ENCODE measurements at regions not wholly inside any gene's neighbourhood (a gene's known extent, or its start where the extent isn't known, plus 50 kb on each side); places are given as distances from the start of the nearest gene placed in this dataset.

GRCh38 chr2:242030226-242030575 lies 160.7 kb downstream of the RTP5 start:
- DNase-seq, result no peak
- no peaks in the 10 kb centered on the region for H3K4me1 Mint-ChIP-seq (ENCODE audit: low read depth, unreplicated experiment)
- no peak overlapping the region for H3K27ac Mint-ChIP-seq (ENCODE audit: unreplicated experiment)
- TF ChIP-seq CTCF (IDR thresholded peaks at IDR 0.05; ENCODE audit: partially characterized antibody, unreplicated experiment), result no peak
- H3K27me3 Mint-ChIP-seq (ENCODE audit: unreplicated experiment), result peaks cover 2% of the 10 kb centered on the region
- H3K36me3 Mint-ChIP-seq (ENCODE audit: unreplicated experiment), result peaks cover 5% of the 10 kb centered on the region
- H3K9me3 Mint-ChIP-seq (ENCODE audit: unreplicated experiment), result no peaks in the 10 kb centered on the region
- H3K4me3 Mint-ChIP-seq (ENCODE audit: unreplicated experiment), result no peak overlapping the region

GRCh38 chr2:242030858-242031257 lies 161.3 kb downstream of the RTP5 start:
- Mint-ChIP-seq H3K4me3 (ENCODE audit: unreplicated experiment) (no peak overlapping the region), H3K4me1 (ENCODE audit: low read depth, unreplicated experiment) (no peaks in the 10 kb centered on the region), H3K27me3 (ENCODE audit: unreplicated experiment) (peaks cover 2% of the 10 kb centered on the region), H3K36me3 (ENCODE audit: unreplicated experiment) (peaks cover 5% of the 10 kb centered on the region), H3K27ac (ENCODE audit: unreplicated experiment) (no peak overlapping the region), H3K9me3 (ENCODE audit: unreplicated experiment) (no peaks in the 10 kb centered on the region)
- DNase-seq, result no peak
- TF ChIP-seq CTCF (IDR thresholded peaks at IDR 0.05; ENCODE audit: partially characterized antibody, unreplicated experiment), result no peak

GRCh38 chr2:242031481-242032019 lies 162.0 kb downstream of the RTP5 start:
- Mint-ChIP-seq H3K27me3 (ENCODE audit: unreplicated experiment) (peaks cover 3% of the 10 kb centered on the region), H3K36me3 (ENCODE audit: unreplicated experiment) (peaks cover 5% of the 10 kb centered on the region), H3K27ac (ENCODE audit: unreplicated experiment) (no peak overlapping the region), H3K4me3 (ENCODE audit: unreplicated experiment) (peak overlapping the region; percentile 16), H3K4me1 (ENCODE audit: low read depth, unreplicated experiment) (no peaks in the 10 kb centered on the region), H3K9me3 (ENCODE audit: unreplicated experiment) (no peaks in the 10 kb centered on the region)
- no peak for TF ChIP-seq CTCF (IDR thresholded peaks at IDR 0.05; ENCODE audit: partially characterized antibody, unreplicated experiment)
- no peak for DNase-seq

- no peak overlapping the region for H3K4me3 Mint-ChIP-seq (ENCODE audit: unreplicated experiment)
- H3K27ac Mint-ChIP-seq (ENCODE audit: unreplicated experiment), result no peak overlapping the region
- peaks cover 5% of the 10 kb centered on the region for H3K36me3 Mint-ChIP-seq (ENCODE audit: unreplicated experiment)
- no peak for DNase-seq
- H3K9me3 Mint-ChIP-seq (ENCODE audit: unreplicated experiment), result peaks cover 4% of the 10 kb centered on the region
- no peak for TF ChIP-seq CTCF (IDR thresholded peaks at IDR 0.05; ENCODE audit: partially characterized antibody, unreplicated experiment)
- H3K4me1 Mint-ChIP-seq (ENCODE audit: low read depth, unreplicated experiment), result no peaks in the 10 kb centered on the region
- H3K27me3 Mint-ChIP-seq (ENCODE audit: unreplicated experiment), result peaks cover 3% of the 10 kb centered on the region
Observed at GRCh38 chr2:242032780-242033656, 163.5 kb downstream of the RTP5 start.

GRCh38 chr2:242034138-242034537 lies 164.6 kb downstream of the RTP5 start:
- Mint-ChIP-seq H3K27me3 (ENCODE audit: unreplicated experiment) (peaks cover 4% of the 10 kb centered on the region), H3K36me3 (ENCODE audit: unreplicated experiment) (peaks cover 5% of the 10 kb centered on the region), H3K27ac (ENCODE audit: unreplicated experiment) (no peak overlapping the region), H3K4me1 (ENCODE audit: low read depth, unreplicated experiment) (no peaks in the 10 kb centered on the region), H3K9me3 (ENCODE audit: unreplicated experiment) (peaks cover 4% of the 10 kb centered on the region), H3K4me3 (ENCODE audit: unreplicated experiment) (no peak overlapping the region)
- TF ChIP-seq CTCF (IDR thresholded peaks at IDR 0.05; ENCODE audit: partially characterized antibody, unreplicated experiment), result no peak
- DNase-seq, result no peak
